ENCODE measurements at regions not wholly inside any gene's neighbourhood (a gene's known extent, or its start where the extent isn't known, plus 50 kb on each side); places are given as distances from the start of the nearest gene placed in this dataset.
"Not testable (repeated sequence)": the region's sequence is repeated elsewhere in the genome, so short reads cannot be mapped to it uniquely, and the experiment has no call there.

DNA sequence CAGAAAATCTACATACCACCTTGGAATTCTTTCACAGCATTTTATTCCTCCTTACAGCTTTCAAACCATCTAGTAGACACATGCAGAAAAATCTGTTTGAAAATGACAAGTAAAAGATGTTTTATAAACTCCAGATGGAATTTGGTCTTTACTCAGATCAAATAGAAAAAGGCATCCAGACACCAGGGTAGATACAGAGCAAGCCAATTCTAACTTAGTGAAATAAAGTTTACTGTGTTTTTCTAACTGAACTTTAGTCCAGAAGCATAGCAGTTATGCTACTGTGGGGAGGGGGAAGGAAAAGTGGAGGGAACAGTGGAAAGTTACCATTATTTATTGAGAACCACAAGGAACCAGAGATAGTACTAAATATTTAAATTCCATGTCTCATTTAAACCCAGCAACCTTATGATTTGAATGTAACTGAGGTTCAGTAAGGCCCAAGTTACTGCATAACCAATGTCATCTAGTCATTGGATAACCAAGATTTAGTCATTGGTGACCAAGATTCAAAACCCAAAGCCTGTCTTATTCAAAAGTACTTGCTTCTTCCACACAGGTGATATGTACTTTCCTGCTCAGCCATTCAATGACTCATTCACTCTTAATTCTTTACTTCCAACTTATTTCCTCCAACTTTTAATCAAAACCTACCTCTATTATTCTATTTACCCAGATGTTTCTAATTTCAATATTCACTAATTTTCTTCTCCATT is 57.7 kb downstream of the RAD51AP2 start:
- DNase-seq, result no peak

DNA sequence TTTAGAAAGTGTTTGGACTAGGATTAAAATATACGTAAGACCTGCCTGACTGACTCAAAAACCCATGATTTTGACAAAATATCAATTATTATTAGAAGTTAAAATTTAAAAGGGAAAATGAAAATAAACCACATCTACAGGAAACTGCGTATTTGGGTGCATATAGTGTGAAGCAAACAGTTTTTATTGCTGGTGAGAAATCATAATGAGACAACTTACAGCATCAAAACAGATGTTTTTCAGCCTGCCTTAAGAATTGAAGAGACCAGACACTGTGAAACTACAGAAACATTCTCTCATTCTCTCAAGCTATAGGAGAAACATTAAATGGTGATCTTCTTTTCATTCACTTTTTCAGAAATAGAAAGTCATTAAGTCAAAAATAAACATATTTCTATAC is 62.9 kb downstream of the RAD51AP2 start:
- DNase-seq, result no peak

DNA sequence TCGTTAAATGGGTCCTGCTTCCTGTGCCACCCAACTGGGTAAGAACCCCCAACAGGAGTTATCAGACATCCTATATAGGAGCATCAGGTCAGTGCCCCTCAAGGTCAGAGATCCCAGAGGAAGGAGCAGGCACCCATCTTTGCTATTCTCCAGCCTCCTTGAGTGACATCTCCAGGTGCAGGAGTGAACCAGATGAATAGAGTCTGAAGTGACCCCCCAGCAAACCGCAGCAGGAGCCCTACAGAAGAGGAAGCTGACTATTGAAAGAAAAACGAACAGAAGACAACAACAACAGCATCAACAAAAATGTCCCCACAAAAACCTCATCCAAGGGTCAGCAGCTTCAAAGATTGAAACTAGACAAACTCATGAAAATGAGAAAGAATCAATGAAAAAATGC is 72.0 kb downstream of the RAD51AP2 start:
- DNase-seq, result not testable (repeated sequence)

DNA sequence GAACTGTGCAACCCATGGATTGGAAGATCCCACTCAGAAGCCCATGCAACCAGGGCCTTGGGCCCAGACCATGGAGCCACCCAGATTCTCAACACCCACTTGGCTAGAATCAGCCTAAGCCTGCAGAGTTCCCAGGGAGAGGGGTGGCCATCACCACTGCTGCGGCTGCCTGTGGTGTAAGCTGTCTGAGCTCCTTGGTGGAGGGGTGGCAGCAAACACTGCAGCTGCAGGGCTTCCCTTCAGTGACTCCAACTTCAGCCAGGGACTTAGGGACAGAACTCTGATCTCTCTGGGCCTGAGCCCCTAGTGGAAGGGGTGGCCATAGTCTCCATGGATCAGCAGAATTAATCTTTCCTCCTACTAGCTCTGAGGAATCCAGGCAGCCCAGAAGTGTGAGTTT is 72.5 kb downstream of the RAD51AP2 start:
- no peak for DNase-seq

DNA sequence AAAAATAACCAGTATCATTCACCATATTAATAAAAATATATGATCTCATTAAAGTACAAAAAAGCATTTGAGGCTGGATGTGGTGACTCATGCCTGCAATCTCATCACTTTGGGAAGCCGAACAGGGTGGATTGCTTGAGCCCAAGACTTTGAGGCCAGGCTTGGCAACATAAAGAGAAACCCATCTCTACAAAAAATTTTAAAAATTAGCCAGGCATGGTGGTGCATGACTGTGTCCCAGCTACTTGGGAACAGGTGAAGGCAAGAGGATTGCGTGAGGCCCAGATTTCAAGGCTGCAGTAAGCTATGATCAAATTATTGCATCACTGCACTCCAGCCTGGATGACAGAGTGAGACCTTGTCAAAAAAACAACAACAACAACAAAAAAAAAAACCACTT is 75.9 kb downstream of the RAD51AP2 start:
- DNase-seq, result no peak

DNA sequence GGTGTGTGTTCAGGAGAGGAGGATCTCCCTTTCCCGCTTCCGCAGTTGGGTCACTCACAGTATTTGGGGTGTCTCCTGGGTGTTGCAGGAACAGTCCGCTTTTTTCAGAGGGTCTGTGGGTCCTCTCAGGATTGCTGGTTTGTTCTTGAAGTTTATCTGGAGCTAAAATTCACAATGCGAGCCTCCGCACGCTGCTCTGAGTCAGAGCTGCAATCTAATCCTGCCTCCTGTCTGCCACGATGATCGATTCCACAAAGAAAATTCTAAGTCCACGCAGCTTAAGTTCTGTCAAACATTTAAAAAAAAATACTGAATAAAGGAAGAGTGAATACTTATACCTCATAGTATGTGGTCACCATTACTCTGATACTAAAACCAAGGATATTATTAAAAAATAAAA is 76.5 kb downstream of the RAD51AP2 start:
- DNase-seq, result no peak

DNA sequence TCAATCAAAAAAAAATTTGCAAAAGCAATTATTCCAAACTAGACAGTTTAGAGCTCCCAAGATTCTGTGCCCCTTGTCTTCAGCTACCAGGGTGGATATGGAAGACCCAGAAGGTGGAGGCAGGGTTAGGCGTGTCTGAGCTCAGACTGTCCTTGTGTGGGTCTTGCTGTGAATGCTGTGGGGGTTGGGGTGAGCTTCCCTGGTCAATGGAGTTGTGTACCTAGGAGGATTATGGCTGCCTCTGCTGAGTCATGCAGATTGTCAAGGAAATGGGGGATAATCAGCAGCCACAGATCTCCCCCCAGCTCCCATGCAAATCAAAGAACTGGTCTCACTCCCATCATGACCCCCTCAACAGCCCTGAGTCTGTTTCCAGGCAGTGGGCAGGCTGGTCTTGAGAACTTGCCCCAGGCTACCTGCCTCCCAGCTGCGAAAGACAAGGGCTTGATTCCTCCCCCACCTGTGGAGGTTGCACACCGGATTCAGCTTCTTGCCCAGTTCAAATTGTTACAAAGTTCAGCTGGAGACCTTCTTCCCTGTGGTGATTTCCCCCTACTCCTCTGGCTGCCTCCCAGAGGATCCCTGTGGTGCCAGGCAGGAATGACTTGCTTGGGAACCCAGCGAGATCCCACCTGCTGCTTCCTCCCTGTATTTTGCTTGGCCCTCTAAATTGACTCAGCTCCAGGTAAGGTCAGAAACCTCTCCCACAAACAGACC is 77.0 kb downstream of the RAD51AP2 start:
- DNase-seq, result no peak

DNA sequence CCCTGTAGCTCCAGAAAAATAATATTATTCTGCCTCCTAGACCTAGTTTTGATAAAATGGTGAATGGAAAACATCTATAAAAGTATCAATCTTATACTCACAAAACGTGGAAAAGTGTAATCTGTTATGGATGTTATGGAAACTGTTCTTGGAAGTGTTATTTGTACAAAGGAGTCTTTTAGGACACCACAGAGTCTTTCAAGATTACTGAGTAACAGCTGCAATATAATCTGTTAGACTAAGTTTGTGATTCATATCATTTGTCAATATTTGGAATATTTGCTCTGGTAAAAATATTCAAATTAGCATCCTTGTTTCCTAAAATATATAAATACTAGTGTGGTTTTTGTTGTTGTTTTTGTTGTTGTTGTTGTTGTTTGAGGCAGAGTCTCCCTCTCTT is 87.9 kb downstream of the RAD51AP2 start:
- DNase-seq, result no peak

DNA sequence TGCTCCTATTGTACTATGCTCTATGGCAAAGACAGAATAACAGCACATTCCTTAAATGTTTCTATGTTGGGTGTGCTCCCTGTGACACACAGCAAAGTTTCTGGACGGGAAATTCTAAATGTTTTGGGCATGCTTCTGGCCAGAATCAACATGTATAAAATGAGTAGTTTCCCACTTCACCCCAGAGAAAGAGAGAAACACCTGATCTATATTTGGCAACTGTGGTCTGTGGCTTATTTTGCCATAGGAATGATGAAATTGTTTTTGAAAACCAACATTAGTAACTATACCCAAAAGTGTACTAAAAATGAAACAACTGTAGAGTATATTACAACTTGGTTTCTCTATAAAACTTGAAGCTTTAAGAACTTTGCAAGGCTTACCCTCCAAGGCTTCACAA is 89.1 kb downstream of the RAD51AP2 start:
- DNase-seq, result no peak

DNA sequence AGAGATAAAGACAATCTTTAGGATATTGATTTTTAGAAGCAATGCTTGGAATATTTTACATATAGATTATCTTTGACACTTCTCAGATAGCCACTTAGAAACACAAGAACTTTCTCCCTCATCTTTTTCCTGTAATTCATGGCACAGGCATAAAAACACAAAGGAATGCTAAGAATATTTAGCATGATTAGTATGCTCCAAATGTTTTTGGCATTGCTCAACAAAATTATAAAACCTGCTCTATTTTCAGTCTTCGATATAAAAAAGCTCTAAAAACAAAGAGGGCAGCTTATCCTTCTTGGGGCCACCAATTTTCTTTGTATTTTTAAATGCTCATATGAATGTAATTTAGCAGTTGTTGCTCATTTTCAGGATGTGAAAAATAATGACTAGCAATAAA is 90.8 kb downstream of the RAD51AP2 start:
- no peak for DNase-seq

DNA sequence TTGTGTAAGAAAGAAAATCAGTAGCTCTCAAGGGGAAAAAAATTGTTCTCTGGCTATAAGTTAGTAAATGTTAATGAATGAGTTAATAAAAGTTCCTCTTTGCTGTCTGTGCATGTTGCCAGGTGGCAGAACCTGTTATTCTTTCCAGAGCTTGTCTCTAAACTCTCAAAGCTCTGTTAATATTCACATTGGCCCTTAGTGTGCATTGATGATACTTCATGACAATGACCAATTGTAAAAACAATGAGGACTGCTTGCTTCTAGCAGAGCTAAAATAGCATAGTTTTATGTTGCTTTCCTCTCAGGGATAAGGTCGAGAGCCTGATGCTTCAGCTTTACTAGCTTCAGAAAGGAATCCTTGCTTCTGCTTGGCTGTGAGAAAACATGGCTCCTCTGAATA is 91.5 kb downstream of the RAD51AP2 start:
- no peak for DNase-seq

DNA sequence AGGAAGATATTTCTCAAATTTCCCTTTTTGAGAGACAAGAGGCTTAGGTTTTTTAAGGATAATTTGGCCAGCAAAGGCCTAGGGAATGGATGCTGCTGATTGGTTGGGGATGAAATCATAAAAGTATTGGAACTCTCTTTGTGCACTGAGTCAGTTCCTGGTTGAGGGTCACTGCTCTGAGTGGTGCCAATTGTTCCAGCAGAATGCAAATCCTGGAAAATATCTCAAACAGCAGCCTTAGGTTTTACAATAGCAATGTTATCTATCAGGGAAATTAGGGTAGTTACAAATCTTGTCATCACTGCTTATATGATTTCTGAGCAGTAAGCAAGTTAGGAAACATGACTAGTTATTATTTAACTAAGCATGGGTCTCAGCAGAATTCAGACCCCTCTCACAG is 96.2 kb downstream of the RAD51AP2 start:
- DNase-seq, result no peak

DNA sequence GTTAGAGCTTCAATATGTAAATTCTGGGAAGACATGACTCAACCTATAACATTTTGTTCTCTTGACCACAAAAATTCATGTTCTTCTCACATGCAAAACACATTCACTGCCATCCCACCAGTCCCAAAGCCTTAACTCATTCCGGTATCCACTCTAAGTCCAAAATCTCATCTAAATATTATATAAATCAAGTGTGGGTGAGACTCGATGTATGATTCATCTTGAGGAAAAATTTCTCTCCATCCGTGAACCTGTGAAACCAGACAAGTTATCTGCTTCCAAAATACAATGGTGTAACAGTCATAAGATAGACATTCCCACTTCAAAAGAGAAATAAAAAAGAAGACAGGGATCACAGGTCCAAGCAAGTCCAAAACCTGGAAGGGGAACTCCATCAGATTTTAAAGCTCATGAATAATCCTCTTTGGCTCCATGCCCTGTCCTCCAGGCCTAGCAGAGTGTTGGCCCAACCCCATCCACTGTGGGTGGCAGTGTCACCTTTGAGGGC is 101.3 kb downstream of the RAD51AP2 start:
- DNase-seq, result no peak

DNA sequence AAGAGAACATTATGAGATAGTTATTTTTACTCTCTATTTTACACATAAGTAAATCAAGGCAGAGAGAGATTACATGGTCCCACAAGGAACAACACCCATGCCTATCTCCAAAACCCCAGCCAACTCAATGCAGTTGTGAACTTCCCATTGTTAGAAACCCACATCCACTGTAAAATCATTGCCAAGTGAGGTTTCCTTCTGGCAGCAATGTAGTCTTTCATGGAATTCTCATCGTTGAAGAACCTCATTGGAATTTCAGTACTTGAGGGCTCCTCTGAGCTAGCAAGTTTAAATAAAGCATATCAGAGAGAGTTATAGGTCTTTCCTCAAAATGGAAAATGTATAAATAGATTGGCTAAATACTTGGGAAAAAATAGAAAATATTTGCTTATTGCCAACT is 105.2 kb downstream of the RAD51AP2 start:
- no peak for DNase-seq

DNA sequence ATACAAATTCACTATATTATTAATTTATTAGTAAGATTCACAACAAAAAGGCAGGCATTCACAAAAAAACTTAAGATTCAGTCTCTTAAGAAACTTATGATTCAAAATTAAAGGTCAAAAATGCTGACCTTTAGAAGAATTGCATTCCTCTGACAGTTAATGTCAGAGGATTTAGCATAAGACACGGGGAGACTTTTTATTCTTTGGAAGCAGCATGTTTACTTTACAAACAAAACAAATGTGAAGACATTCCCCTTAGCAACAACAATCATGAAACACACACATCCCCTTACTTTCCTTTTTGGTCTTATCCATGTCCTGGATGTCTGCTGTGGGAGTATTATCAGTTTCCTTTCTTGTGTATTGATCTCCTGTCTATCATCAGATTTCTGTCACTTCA is 117.1 kb downstream of the RAD51AP2 start:
- no peak for DNase-seq

DNA sequence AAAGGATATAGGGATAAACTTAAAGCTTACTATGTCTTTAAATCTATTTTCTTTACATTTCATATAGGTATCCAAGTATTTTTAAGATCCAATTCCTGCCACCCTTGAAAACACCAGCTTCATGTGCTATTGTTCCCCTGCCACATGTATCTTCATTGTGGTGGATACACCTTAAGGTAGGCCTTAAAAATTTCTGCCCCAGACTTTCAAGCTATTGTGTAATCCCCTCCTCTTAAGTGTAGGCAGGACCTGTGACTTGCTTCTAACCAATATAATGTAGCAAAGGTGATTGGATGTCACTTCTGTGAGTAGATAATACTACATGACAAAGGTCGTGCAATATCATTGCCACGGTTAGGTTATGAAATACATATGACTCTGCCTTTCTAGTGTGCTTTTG is 119.5 kb downstream of the RAD51AP2 start:
- DNase-seq, result no peak

DNA sequence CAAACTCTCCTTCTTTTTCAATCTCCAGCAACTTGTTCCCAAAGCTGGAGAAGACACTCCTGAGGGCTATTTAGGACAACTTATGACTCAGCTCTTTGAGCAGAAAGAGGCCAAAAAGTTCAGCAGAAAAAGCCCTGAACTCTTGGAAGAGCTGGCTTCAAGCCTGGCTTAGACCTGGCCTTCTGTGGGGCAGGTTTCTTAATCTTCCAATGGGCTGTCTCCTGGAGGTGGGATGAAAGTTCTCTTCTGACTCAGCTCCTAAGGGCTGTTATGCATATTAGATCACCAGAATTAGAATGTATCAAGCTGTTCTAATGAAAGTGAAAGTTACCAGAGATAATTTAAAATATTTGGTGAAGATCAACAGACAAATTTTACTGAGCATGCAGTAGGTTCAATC is 129.4 kb downstream of the RAD51AP2 start:
- no peak for DNase-seq

DNA sequence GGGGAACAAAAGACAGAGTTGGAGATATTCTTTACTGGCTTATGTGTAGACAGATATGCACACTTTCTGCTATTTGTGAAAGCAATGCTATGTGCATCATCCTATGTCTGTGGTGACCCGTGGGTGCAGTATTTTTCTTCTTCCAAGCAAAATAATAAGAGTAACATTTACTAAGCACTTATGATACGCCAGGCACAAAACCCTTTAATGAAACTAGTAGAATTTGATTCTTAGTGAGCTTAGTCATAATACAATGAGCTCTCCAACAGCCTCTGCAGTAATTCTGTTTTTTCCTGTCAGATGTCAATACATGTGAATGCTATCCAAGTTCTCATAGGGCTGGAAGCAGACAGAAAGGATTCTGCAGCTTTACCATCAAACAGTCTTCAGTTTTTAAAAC is 130.6 kb downstream of the RAD51AP2 start:
- DNase-seq, result no peak

DNA sequence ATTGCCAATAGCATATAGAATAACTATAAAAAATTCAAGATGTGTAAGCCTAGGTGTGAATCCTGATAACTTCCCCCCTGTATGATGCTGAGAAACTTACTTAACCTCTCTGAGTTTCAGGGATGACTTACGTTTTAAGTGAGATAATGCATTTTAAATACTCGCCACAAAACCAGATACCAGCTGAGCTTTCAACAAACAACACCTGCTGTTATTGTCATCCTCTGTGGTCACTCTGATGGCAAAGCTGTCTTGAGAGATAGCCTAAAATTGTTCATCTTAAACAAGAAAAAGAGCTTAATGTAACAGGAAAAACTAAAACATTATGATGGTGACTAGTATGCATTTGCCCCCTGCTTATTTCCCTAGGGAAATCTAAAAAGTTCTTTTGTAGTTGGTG is 131.5 kb downstream of the RAD51AP2 start:
- DNase-seq, result no peak

DNA sequence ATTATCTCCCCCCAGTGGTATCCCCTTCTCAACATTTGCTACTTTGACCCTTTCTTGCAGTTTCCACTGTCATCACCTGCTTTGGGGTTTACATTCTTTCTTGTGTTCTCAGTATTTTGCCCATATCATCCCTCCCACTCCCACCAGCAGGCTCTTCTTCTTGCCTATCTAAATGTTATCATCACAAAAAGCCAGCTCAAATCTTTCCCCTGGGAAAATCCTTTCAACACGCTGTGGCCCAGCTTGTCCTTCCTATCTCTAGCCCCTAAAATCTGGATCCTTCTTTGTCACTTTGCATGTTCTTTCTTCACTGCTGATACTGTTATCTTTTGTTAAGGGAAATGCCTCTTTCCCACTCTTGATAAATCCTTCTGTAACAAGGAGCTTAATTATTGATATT is 138.2 kb downstream of the RAD51AP2 start:
- no peak for DNase-seq

DNA sequence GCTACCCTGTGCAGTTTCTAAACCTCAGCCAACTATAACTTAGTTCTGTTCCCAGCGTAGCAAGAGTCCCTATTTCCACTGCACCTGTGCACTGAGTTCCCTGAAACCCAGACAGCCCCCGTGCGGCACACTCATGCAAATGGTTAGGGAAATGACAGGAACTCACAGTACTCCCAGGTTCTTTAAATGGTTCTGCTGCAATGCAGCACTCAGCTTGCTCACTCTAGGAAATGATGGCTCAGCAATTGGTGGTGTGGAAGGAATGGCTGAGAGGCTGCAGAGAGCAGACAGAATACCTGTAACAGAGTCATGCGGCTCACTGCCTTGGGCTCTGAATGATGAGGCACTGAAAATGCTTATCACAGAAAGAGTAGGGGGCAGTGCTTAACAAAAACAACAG is 143.0 kb downstream of the RAD51AP2 start:
- DNase-seq, result no peak

DNA sequence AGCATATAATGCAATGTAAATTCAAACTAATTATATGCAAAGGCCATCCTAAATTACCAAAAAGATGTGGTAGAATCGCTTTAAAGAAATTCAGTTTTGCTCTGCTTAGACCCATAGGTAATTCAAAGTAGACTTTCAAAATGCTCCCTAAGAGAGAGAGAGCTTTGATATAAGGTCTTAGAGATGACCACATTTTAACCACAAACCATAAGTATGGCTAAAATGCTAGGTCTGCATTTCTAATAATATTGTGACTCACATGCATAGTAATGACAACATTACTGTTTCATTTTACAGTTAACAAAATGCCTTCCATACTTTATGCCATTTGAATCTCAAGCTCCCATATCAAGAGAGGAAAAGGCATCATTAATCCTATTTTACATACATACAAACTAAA is 144.5 kb downstream of the RAD51AP2 start:
- no peak for DNase-seq

DNA sequence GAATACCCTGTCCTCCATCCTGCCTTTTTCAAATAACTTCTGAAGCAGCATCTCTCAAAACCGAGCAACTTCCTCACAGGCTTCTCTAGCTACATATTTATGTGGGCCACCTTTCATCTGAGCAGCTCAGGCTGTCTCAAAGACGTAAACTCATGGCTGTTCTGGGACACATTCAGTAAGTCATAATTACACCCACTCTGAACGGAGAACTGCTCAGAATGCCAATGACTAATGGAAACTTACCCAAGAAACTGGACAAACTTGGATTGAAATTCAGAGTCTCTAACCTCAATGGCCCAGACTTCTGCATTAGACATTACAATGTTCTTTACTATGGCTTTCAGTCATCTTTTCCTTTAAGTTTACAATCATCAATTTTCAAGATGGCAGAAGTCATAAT is 145.2 kb downstream of the RAD51AP2 start:
- DNase-seq, result no peak

DNA sequence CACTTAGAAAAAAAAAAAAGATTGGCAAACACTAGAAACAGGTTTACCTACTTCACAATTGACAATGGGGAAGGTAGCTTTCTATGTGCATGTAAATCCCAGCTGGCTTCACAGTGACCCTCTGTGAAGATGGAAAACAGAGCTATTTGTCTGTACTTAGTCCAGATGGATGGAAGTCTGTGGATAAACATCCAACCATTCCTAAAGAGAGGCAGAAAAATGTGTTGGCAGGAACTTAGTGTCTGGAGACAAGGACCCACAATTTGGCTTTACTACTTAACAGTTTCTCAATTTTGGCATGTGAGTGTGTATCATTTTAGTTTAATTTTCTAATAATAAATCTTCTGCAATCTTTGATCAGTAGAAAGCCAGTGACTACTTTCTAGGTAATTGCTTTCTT is 154.4 kb downstream of the RAD51AP2 start:
- DNase-seq, result no peak

DNA sequence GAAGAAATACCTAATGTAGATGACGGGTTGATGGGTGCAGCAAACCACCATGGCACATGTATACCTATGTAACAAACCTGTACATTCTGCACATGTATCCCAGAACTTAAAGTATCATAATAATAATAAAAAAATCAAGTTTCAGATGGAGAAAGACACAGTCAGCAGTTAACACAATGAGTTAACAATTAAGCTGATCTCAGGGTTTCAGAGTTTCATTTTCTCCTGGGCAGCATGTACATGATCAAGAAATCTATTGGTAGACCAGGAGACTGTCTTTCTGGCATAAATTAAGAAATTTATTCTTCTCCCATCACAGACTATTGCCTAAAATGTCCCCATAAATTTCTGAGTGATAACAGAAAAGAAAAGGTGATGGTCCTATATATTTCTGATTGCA is 155.3 kb downstream of the RAD51AP2 start:
- DNase-seq, result no peak

Data from stimulated activated CD4-positive, alpha-beta T cell treated with anti-CD3 and anti-CD28 coated beads, Interleukin-4, amount 100 ng/mL, for 1 hour (primary cell).